ENCODE measurements at regions not wholly inside any gene's neighbourhood (a gene's known extent, or its start where the extent isn't known, plus 50 kb on each side); places are given as distances from the start of the nearest gene placed in this dataset.

- H3K27ac ChIP-seq = no peak overlapping the region
- H3K9me3 ChIP-seq (ENCODE audit: severe bottlenecking) = no peaks in the 10 kb centered on the region
- TF ChIP-seq CTCF (IDR thresholded peaks at IDR 0.05; ENCODE audit: low read depth, low read length) = no peak
- DNase-seq = no peak
- H3K36me3 ChIP-seq = no peaks in the 10 kb centered on the region
- H3K4me3 ChIP-seq (ENCODE audit: low read depth, low read length) = no peak overlapping the region
- H3K27me3 ChIP-seq (ENCODE audit: insufficient read depth, low read depth, severe bottlenecking) = peaks cover 57% of the 10 kb centered on the region
Observed at GRCh38 chr20:22403632-22404361, 180.6 kb downstream of the FOXA2 start.

- TF ChIP-seq CTCF (IDR thresholded peaks at IDR 0.05; ENCODE audit: low read depth, low read length) = no peak
- DNase-seq = no peak
- no peak overlapping the region for H3K27ac ChIP-seq
- H3K27me3 ChIP-seq (ENCODE audit: insufficient read depth, low read depth, severe bottlenecking) = peaks cover 61% of the 10 kb centered on the region
- H3K4me3 ChIP-seq (ENCODE audit: low read depth, low read length) = no peak overlapping the region
- H3K9me3 ChIP-seq (ENCODE audit: severe bottlenecking) = no peaks in the 10 kb centered on the region
- H3K36me3 ChIP-seq = no peaks in the 10 kb centered on the region
Observed at GRCh38 chr20:22403022-22403631, 181.2 kb downstream of the FOXA2 start.

- H3K9me3 ChIP-seq (ENCODE audit: severe bottlenecking) = no peaks in the 10 kb centered on the region
- no peak for TF ChIP-seq CTCF (IDR thresholded peaks at IDR 0.05; ENCODE audit: low read depth, low read length)
- DNase-seq = no peak
- peaks cover 67% of the 10 kb centered on the region for H3K27me3 ChIP-seq (ENCODE audit: insufficient read depth, low read depth, severe bottlenecking)
- no peak overlapping the region for H3K4me3 ChIP-seq (ENCODE audit: low read depth, low read length)
- no peaks in the 10 kb centered on the region for H3K36me3 ChIP-seq
- H3K27ac ChIP-seq = no peak overlapping the region
Observed at GRCh38 chr20:22402550-22402949, 181.8 kb downstream of the FOXA2 start.

- no peak for TF ChIP-seq CTCF (IDR thresholded peaks at IDR 0.05; ENCODE audit: low read depth, low read length)
- DNase-seq = no peak
- H3K27me3 ChIP-seq (ENCODE audit: insufficient read depth, low read depth, severe bottlenecking) = peaks cover 69% of the 10 kb centered on the region
- no peak overlapping the region for H3K27ac ChIP-seq
- no peak overlapping the region for H3K4me3 ChIP-seq (ENCODE audit: low read depth, low read length)
- no peaks in the 10 kb centered on the region for H3K36me3 ChIP-seq
- H3K9me3 ChIP-seq (ENCODE audit: severe bottlenecking) = no peaks in the 10 kb centered on the region
Observed at GRCh38 chr20:22400440-22400839, 183.9 kb downstream of the FOXA2 start.

GRCh38 chr20:22394583-22394982, 189.8 kb downstream of the FOXA2 start:
- Histone ChIP-seq H3K4me3 (ENCODE audit: low read depth, low read length) (no peak overlapping the region), H3K36me3 (no peaks in the 10 kb centered on the region), H3K9me3 (ENCODE audit: severe bottlenecking) (no peaks in the 10 kb centered on the region), H3K27me3 (ENCODE audit: insufficient read depth, low read depth, severe bottlenecking) (peaks cover 58% of the 10 kb centered on the region), H3K27ac (no peak overlapping the region)
- TF ChIP-seq CTCF (IDR thresholded peaks at IDR 0.05; ENCODE audit: low read depth, low read length) = no peak
- DNase-seq = no peak

Measured in WERI-Rb-1 (cell line).